Fibroblast of pulmonary artery (primary cell): ENCODE measurements at regions not wholly inside any gene's neighbourhood (a gene's known extent, or its start where the extent isn't known, plus 50 kb on each side); places are given as distances from the start of the nearest gene placed in this dataset.

Source experiments
- DNase-seq: peaks from one replicate; pipeline ENCODE4 v3.0.0-alpha.2; 2010; ENCODE audit warnings: low read depth
- H3K4me3 ChIP-seq: replicated peaks from 2 replicates; pipeline ENCODE4 v1.5.1; 2011; ENCODE audit warnings: low read depth, mild to moderate bottlenecking, control low read depth, low read length, moderate library complexity
- TF ChIP-seq, protein P1 (sequence below): IDR thresholded peaks from 2 replicates; pipeline ENCODE4 v1.5.1; 2011; ENCODE audit warnings: mild to moderate bottlenecking, control low read depth, low read length, inconsistent platforms; ENCODE audit errors: missing control alignments

DNA sequence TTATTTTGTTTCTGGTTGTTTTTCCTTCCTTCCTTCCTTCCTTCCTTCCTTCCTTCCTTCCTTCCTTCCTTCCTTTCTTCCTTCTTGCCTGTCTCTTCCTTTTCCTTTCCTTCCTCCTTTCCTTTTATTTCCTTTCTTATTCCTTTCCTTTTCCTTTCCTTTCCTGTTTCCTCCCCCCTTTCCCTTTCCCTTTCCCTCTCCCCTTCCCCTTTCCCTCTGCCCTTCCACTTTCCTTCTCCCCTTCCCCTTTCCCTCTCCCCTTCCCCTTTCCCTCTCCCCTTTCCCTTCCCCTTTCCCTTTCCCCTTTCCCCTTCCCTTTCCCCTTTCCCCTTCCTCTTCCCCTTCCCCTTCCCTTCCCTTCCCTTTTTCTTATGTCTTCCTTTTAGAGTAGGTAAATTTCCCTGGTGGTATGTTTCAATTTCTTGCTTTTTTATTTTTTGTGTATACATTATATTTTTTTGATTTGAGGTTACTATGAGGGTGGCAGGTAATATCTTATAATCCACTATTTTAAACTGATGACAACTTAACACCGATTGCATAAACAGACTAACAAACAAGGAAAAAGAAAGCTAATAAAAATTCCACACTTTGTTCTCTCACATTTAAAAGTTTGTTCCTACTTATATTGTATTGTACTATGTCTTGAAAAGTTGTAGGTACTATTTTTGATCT, 311.0 kb upstream of the FSHR start:
- TF ChIP-seq, protein P1, sequence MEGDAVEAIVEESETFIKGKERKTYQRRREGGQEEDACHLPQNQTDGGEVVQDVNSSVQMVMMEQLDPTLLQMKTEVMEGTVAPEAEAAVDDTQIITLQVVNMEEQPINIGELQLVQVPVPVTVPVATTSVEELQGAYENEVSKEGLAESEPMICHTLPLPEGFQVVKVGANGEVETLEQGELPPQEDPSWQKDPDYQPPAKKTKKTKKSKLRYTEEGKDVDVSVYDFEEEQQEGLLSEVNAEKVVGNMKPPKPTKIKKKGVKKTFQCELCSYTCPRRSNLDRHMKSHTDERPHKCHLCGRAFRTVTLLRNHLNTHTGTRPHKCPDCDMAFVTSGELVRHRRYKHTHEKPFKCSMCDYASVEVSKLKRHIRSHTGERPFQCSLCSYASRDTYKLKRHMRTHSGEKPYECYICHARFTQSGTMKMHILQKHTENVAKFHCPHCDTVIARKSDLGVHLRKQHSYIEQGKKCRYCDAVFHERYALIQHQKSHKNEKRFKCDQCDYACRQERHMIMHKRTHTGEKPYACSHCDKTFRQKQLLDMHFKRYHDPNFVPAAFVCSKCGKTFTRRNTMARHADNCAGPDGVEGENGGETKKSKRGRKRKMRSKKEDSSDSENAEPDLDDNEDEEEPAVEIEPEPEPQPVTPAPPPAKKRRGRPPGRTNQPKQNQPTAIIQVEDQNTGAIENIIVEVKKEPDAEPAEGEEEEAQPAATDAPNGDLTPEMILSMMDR: no peak
- no peak for DNase-seq
- no peak overlapping the region for H3K4me3 ChIP-seq

GRCh38 chr2:49459314-49459993, 305.1 kb upstream of the FSHR start:
- TF ChIP-seq, protein P1: peak; percentile 4
- no peak overlapping the region for H3K4me3 ChIP-seq
- no peak for DNase-seq

GRCh38 chr2:49444005-49444404, 289.7 kb upstream of the FSHR start:
- DNase-seq: no peak
- TF ChIP-seq, protein P1: no peak
- no peak overlapping the region for H3K4me3 ChIP-seq

GRCh38 chr2:49426996-49427395, 272.7 kb upstream of the FSHR start:
- DNase-seq: no peak
- H3K4me3 ChIP-seq: no peak overlapping the region
- TF ChIP-seq, protein P1: no peak

- no peak overlapping the region for H3K4me3 ChIP-seq
- no peak for DNase-seq
- TF ChIP-seq, protein P1: no peak
These were observed 261.9 kb upstream of the FSHR start for GRCh38 chr2:49416252-49416651.

DNA sequence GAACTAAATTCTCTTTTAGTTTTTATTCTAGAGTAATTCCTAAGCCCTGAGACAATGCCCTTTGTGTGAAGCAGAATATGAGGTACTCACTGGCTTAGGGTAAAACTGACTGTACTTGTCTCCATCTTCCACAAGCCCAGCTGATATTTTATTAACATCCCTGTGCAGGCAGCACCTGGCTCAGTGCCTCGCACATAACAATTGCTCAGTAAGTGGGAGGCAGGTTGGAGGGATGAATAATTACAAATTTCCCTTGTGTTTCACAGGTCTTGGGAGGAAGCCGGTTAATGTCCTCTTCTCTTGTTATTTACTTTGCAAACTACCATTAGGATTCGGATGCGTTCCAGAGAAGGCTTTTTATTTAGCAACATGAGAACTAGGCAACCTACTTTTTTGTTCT, 249.8 kb upstream of the FSHR start:
- TF ChIP-seq, protein P1: no peak
- no peak overlapping the region for H3K4me3 ChIP-seq
- peak; percentile 0 for DNase-seq
